ENCODE measurements at regions not wholly inside any gene's neighbourhood (a gene's known extent, or its start where the extent isn't known, plus 50 kb on each side); places are given as distances from the start of the nearest gene placed in this dataset.
"Not testable (repeated sequence)": the region's sequence is repeated elsewhere in the genome, so short reads cannot be mapped to it uniquely, and the experiment has no call there.

GRCh38 chr9:66152406-66152805, 415.5 kb downstream of the FOXD4L4 start:
- not testable (repeated sequence) for DNase-seq (ENCODE audit: low read depth)

- DNase-seq (ENCODE audit: low read depth) = peak; percentile 58
These were observed 416.2 kb downstream of the FOXD4L4 start for GRCh38 chr9:66153021-66153725.

- DNase-seq (ENCODE audit: low read depth) = not testable (repeated sequence)
These were observed 417.2 kb downstream of the FOXD4L4 start for GRCh38 chr9:66153971-66154691.

GRCh38 chr9:66182316-66182715, 445.4 kb downstream of the FOXD4L4 start:
- not testable (repeated sequence) for DNase-seq (ENCODE audit: low read depth)

GRCh38 chr9:66183648-66184047, 446.7 kb downstream of the FOXD4L4 start:
- DNase-seq (ENCODE audit: low read depth) = not testable (repeated sequence)

GRCh38 chr9:66197199-66197598, 460.3 kb downstream of the FOXD4L4 start:
- not testable (repeated sequence) for DNase-seq (ENCODE audit: low read depth)

- not testable (repeated sequence) for DNase-seq (ENCODE audit: low read depth)
These were observed 461.5 kb downstream of the FOXD4L4 start for GRCh38 chr9:66198421-66198820.

GRCh38 chr9:66206617-66207016, 469.7 kb downstream of the FOXD4L4 start:
- DNase-seq (ENCODE audit: low read depth) = not testable (repeated sequence)

- DNase-seq (ENCODE audit: low read depth) = not testable (repeated sequence)
These were observed 471.0 kb downstream of the FOXD4L4 start for GRCh38 chr9:66207914-66208313.

GRCh38 chr9:66244763-66245162, 507.8 kb downstream of the FOXD4L4 start:
- not testable (repeated sequence) for DNase-seq (ENCODE audit: low read depth)

GRCh38 chr9:66245481-66245880, 508.5 kb downstream of the FOXD4L4 start:
- not testable (repeated sequence) for DNase-seq (ENCODE audit: low read depth)

- DNase-seq (ENCODE audit: low read depth) = not testable (repeated sequence)
These were observed 520.6 kb downstream of the FOXD4L4 start for GRCh38 chr9:66257581-66257980.

GRCh38 chr9:66261576-66261975, 524.6 kb downstream of the FOXD4L4 start:
- DNase-seq (ENCODE audit: low read depth) = not testable (repeated sequence)

GRCh38 chr9:66263621-66264020, 526.7 kb downstream of the FOXD4L4 start:
- not testable (repeated sequence) for DNase-seq (ENCODE audit: low read depth)

GRCh38 chr9:66264786-66265185, 527.8 kb downstream of the FOXD4L4 start:
- DNase-seq (ENCODE audit: low read depth) = not testable (repeated sequence)

GRCh38 chr9:66266202-66266601, 529.3 kb downstream of the FOXD4L4 start:
- DNase-seq (ENCODE audit: low read depth) = not testable (repeated sequence)

- DNase-seq (ENCODE audit: low read depth) = not testable (repeated sequence)
These were observed 530.0 kb downstream of the FOXD4L4 start for GRCh38 chr9:66266856-66267430.

- not testable (repeated sequence) for DNase-seq (ENCODE audit: low read depth)
These were observed 530.7 kb downstream of the FOXD4L4 start for GRCh38 chr9:66267684-66268083.

GRCh38 chr9:66269024-66269423, 532.1 kb downstream of the FOXD4L4 start:
- DNase-seq (ENCODE audit: low read depth) = not testable (repeated sequence)

GRCh38 chr9:66269783-66270182, 532.8 kb downstream of the FOXD4L4 start:
- DNase-seq (ENCODE audit: low read depth) = not testable (repeated sequence)

GRCh38 chr9:66278809-66279208, 541.9 kb downstream of the FOXD4L4 start:
- DNase-seq (ENCODE audit: low read depth) = not testable (repeated sequence)

Data from HT1080 (cell line).